GM10266 (cell line): ENCODE measurements at regions not wholly inside any gene's neighbourhood (a gene's known extent, or its start where the extent isn't known, plus 50 kb on each side); places are given as distances from the start of the nearest gene placed in this dataset.

Source experiments
- DNase-seq: peaks from one replicate; pipeline ENCODE4 v3.0.0; 2012; ENCODE audit errors: extremely low spot score
- TF ChIP-seq, protein P1 (sequence below): IDR thresholded peaks from 2 replicates; pipeline ENCODE4 v1.5.1; 2012; ENCODE audit warnings: mild to moderate bottlenecking, low read depth; ENCODE audit not compliant: control insufficient read depth, insufficient read depth; ENCODE audit errors: missing control alignments

GRCh38 chrX:120791013-120791643 is 84.5 kb downstream of the CT47B1 start:
- no peak for DNase-seq
- TF ChIP-seq, protein P1, sequence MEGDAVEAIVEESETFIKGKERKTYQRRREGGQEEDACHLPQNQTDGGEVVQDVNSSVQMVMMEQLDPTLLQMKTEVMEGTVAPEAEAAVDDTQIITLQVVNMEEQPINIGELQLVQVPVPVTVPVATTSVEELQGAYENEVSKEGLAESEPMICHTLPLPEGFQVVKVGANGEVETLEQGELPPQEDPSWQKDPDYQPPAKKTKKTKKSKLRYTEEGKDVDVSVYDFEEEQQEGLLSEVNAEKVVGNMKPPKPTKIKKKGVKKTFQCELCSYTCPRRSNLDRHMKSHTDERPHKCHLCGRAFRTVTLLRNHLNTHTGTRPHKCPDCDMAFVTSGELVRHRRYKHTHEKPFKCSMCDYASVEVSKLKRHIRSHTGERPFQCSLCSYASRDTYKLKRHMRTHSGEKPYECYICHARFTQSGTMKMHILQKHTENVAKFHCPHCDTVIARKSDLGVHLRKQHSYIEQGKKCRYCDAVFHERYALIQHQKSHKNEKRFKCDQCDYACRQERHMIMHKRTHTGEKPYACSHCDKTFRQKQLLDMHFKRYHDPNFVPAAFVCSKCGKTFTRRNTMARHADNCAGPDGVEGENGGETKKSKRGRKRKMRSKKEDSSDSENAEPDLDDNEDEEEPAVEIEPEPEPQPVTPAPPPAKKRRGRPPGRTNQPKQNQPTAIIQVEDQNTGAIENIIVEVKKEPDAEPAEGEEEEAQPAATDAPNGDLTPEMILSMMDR = no peak

DNA sequence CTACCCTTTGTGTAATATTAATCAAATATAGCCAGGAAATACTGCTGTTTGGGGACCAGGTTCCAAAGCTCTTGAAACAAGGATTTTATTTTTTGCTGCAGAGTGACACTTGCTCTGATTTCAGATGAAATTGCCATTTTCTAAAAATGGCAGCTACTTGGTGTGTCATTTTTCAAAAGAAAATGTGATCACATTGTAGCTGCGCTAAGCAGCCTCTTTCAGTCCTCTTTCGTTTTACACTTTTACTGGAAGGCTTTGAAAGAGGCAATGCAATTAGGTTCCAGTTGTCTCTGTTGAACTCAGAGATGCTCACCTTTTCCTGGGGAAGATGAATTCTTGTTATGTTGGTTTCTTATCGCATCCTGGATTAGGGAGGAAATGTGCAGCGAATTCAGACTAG is 85.1 kb downstream of the CT47B1 start:
- no peak for DNase-seq
- TF ChIP-seq, protein P1 = no peak

DNA sequence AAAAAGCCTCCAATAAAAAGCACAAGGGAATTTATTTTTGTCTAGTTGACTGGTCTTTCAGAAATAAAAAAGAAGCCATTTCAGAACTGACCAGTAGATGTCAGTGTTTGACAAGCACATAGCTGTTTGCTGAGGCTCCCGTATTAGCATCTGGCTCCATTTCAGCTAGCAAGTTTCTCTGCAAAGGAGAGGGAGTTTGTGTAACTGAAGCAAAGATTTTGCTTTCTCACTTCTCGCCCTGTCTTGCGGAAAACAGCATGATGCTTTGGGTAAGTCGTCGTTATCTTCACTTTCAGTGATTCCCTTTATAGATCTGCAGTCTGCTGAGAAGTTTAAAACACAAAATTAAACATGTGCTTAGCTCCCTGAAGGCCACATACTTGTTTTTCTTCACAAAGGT is 85.5 kb downstream of the CT47B1 start:
- DNase-seq = peak; percentile 30

GRCh38 chrX:120781403-120781802 is 94.3 kb downstream of the CT47B1 start:
- DNase-seq = no peak
- TF ChIP-seq, protein P1 = no peak

More for the DNA sequence above, 85.5 kb downstream of the CT47B1 start:
- TF ChIP-seq, protein P1 = peak; percentile 61

GRCh38 chrX:120775959-120776358 is 99.7 kb downstream of the CT47B1 start:
- no peak for DNase-seq
- TF ChIP-seq, protein P1 = no peak

GRCh38 chrX:120774606-120775005 is 101.1 kb downstream of the CT47B1 start:
- DNase-seq = no peak
- TF ChIP-seq, protein P1 = no peak

GRCh38 chrX:120773801-120774200 is 101.9 kb downstream of the CT47B1 start:
- DNase-seq = no peak
- TF ChIP-seq, protein P1 = no peak
